ENCODE measurements at regions not wholly inside any gene's neighbourhood (a gene's known extent, or its start where the extent isn't known, plus 50 kb on each side); places are given as distances from the start of the nearest gene placed in this dataset.

- no peaks in the 10 kb centered on the region for H3K79me2 ChIP-seq (ENCODE audit: insufficient read depth, low read length)
- H2AFZ ChIP-seq (ENCODE audit: low read length), result no peak overlapping the region
- TF ChIP-seq EZH2 (IDR thresholded peaks at IDR 0.05; ENCODE audit: borderline replicate concordance, low read length) (no peak), CTCF (IDR thresholded peaks at IDR 0.05; ENCODE audit: low read length) (no peak)
- H3K4me3 ChIP-seq (ENCODE audit: low read depth, low read length, poor library complexity, severe bottlenecking), result no peak overlapping the region
- H3K27ac ChIP-seq (ENCODE audit: low read depth, low read length, poor library complexity, severe bottlenecking), result no peak overlapping the region
- H3K4me1 ChIP-seq (ENCODE audit: insufficient read depth, low read length, severe bottlenecking), result no peaks in the 10 kb centered on the region
- H3K9ac ChIP-seq (ENCODE audit: low read length), result no peak overlapping the region
- no peak overlapping the region for H3K4me2 ChIP-seq (ENCODE audit: low read length)
- H3F3A ChIP-seq (ENCODE audit: insufficient read depth, low read length), result no peaks in the 10 kb centered on the region
- H3K27me3 ChIP-seq (ENCODE audit: insufficient read depth, low read length), result no peaks in the 10 kb centered on the region
- H3K36me3 ChIP-seq (ENCODE audit: insufficient read depth, low read length), result no peaks in the 10 kb centered on the region
- no peaks in the 10 kb centered on the region for H3K9me2 ChIP-seq (ENCODE audit: low read depth, low read length)
- H4K20me1 ChIP-seq (ENCODE audit: insufficient read depth, low read length), result no peaks in the 10 kb centered on the region
- H3K9me3 ChIP-seq (ENCODE audit: low read length), result no peaks in the 10 kb centered on the region
These were observed 216.9 kb upstream of the PARD3B start for GRCh38 chr2:204328373-204328772.

GRCh38 chr2:204329016-204329415 is 216.3 kb upstream of the PARD3B start:
- Histone ChIP-seq H3K27ac (ENCODE audit: low read depth, low read length, poor library complexity, severe bottlenecking) (no peak overlapping the region), H3K27me3 (ENCODE audit: insufficient read depth, low read length) (no peaks in the 10 kb centered on the region), H3K79me2 (ENCODE audit: insufficient read depth, low read length) (no peaks in the 10 kb centered on the region), H3K36me3 (ENCODE audit: insufficient read depth, low read length) (no peaks in the 10 kb centered on the region), H4K20me1 (ENCODE audit: insufficient read depth, low read length) (no peaks in the 10 kb centered on the region), H2AFZ (ENCODE audit: low read length) (no peak overlapping the region), H3K9me2 (ENCODE audit: low read depth, low read length) (no peaks in the 10 kb centered on the region), H3K9me3 (ENCODE audit: low read length) (no peaks in the 10 kb centered on the region), H3K9ac (ENCODE audit: low read length) (no peak overlapping the region), H3K4me3 (ENCODE audit: low read depth, low read length, poor library complexity, severe bottlenecking) (no peak overlapping the region), H3F3A (ENCODE audit: insufficient read depth, low read length) (no peaks in the 10 kb centered on the region), H3K4me2 (ENCODE audit: low read length) (no peak overlapping the region), H3K4me1 (ENCODE audit: insufficient read depth, low read length, severe bottlenecking) (no peaks in the 10 kb centered on the region)
- no peak for TF ChIP-seq EZH2 (IDR thresholded peaks at IDR 0.05; ENCODE audit: borderline replicate concordance, low read length)
- TF ChIP-seq CTCF (IDR thresholded peaks at IDR 0.05; ENCODE audit: low read length), result no peak

DNA sequence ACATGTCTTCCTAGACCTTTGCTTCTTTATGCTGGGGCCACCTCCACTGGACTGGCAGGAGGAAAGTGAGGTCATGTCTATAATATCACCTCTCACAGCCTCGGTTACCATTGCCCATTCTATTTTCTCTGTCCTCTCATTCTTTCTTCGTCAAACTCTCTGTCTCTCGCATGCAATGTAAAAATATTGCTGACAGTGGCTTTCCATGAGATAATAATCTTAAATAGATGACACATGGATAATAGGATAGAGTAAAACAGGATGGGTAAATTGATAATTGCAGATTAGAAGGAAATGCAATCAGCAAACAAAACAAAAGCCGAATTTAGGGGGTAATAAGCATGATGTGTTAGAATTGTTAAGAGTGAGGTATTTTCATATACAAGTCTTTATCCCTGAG is 215.7 kb upstream of the PARD3B start:
- Histone ChIP-seq H3K9ac (ENCODE audit: low read length) (no peak overlapping the region), H3K79me2 (ENCODE audit: insufficient read depth, low read length) (no peaks in the 10 kb centered on the region), H3K9me3 (ENCODE audit: low read length) (no peaks in the 10 kb centered on the region), H3K27ac (ENCODE audit: low read depth, low read length, poor library complexity, severe bottlenecking) (no peak overlapping the region), H3K4me3 (ENCODE audit: low read depth, low read length, poor library complexity, severe bottlenecking) (no peak overlapping the region), H3K36me3 (ENCODE audit: insufficient read depth, low read length) (no peaks in the 10 kb centered on the region), H3F3A (ENCODE audit: insufficient read depth, low read length) (no peaks in the 10 kb centered on the region), H3K27me3 (ENCODE audit: insufficient read depth, low read length) (no peaks in the 10 kb centered on the region), H3K4me1 (ENCODE audit: insufficient read depth, low read length, severe bottlenecking) (no peaks in the 10 kb centered on the region), H4K20me1 (ENCODE audit: insufficient read depth, low read length) (no peaks in the 10 kb centered on the region), H2AFZ (ENCODE audit: low read length) (no peak overlapping the region), H3K4me2 (ENCODE audit: low read length) (no peak overlapping the region), H3K9me2 (ENCODE audit: low read depth, low read length) (no peaks in the 10 kb centered on the region)
- no peak for TF ChIP-seq CTCF (IDR thresholded peaks at IDR 0.05; ENCODE audit: low read length)
- no peak for TF ChIP-seq EZH2 (IDR thresholded peaks at IDR 0.05; ENCODE audit: borderline replicate concordance, low read length)
